Naive B cell (primary cell): ENCODE measurements at regions not wholly inside any gene's neighbourhood (a gene's known extent, or its start where the extent isn't known, plus 50 kb on each side); places are given as distances from the start of the nearest gene placed in this dataset.
A peak's percentile ranks its signal among the peaks of the same experiment; 100 is the strongest.
"Not testable (repeated sequence)": the region's sequence is repeated elsewhere in the genome, so short reads cannot be mapped to it uniquely, and the experiment has no call there.

Experiments used
- ATAC-seq, 2 donors: fragments of 150-1000 bp; cut with Tn5 transposase; 2 replicates each; pipeline ENCODE4 v1.10.0; 2021; ENCODE audit warnings: low read depth in 2 of 2, mild to moderate bottlenecking in 2 of 2, moderate library complexity in 2 of 2
- DNase-seq: peaks from one replicate; pipeline ENCODE4 v3.0.0; 2022
- H3K27ac Mint-ChIP-seq, 6 donors: one replicate each; pipeline ENCODE4 v1.8.0; 2020 to 2022; ENCODE audit warnings: mild to moderate bottlenecking in 6 of 6, mixed read lengths in 6 of 6, moderate library complexity in 5 of 6, inconsistent platforms in 2 of 6
- H3K27me3 Mint-ChIP-seq, 3 donors: one replicate each; pipeline ENCODE4 v1.8.0; 2021 to 2022; ENCODE audit warnings: mixed read lengths in 3 of 3, mild to moderate bottlenecking in 1 of 3
- H3K36me3 Mint-ChIP-seq, 2 donors: one replicate each; pipeline ENCODE4 v1.8.0; 2020 to 2022; ENCODE audit warnings: mixed read lengths in 2 of 2, inconsistent platforms in 1 of 2, mild to moderate bottlenecking in 1 of 2
- H3K4me1 Mint-ChIP-seq, 3 donors: one replicate each; pipeline ENCODE4 v1.8.0; 2020 to 2022; ENCODE audit warnings: mixed read lengths in 3 of 3, inconsistent platforms in 1 of 3, mild to moderate bottlenecking in 1 of 3, moderate library complexity in 1 of 3
- H3K4me3 Mint-ChIP-seq, 8 donors: one replicate each; pipeline ENCODE4 v1.8.0; 2020 to 2022; ENCODE audit warnings: mild to moderate bottlenecking in 8 of 8, mixed read lengths in 8 of 8, moderate library complexity in 8 of 8, inconsistent platforms in 2 of 8
- H3K9me3 Mint-ChIP-seq, 7 donors: one replicate each; pipeline ENCODE4 v1.8.0; 2020 to 2022; ENCODE audit warnings: mixed read lengths in 7 of 7, mild to moderate bottlenecking in 5 of 7, inconsistent platforms in 2 of 7, moderate library complexity in 1 of 7

GRCh38 chr20:48367541-48368358 lies 460.0 kb downstream of the PREX1 start:
- peak; percentile 34 to 60 for ATAC-seq
- DNase-seq: not testable (repeated sequence)

GRCh38 chr20:48366230-48366629 lies 461.6 kb downstream of the PREX1 start:
- peaks cover 0 to 8% (median 4%) of the 10 kb centered on the region in 7 donors for H3K9me3 Mint-ChIP-seq
- H3K27ac Mint-ChIP-seq: peak overlapping the region in 3 of 6 donors; percentile 2 to 97 (median 85)
- ATAC-seq: no peak
- peaks cover 27 to 47% (median 44%) of the 10 kb centered on the region in 3 donors for H3K4me1 Mint-ChIP-seq
- H3K36me3 Mint-ChIP-seq: peaks cover 14 to 37% of the 10 kb centered on the region in 2 donors
- no peaks in the 10 kb centered on the region for H3K27me3 Mint-ChIP-seq
- DNase-seq: no peak
- H3K4me3 Mint-ChIP-seq: peak overlapping the region in 3 of 8 donors; percentile 8 to 44 (median 33)

More at GRCh38 chr20:48367541-48368358, 460.0 kb downstream of the PREX1 start:
- not testable (repeated sequence) for H3K9me3 Mint-ChIP-seq, H3K27me3 Mint-ChIP-seq
- Mint-ChIP-seq H3K36me3 (peaks cover 14 to 37% of the 10 kb centered on the region in 2 donors), H3K27ac (peak overlapping the region in 3 of 6 donors; percentile 26 to 60 (median 37)), H3K4me1 (peaks cover 27 to 44% (median 41%) of the 10 kb centered on the region in 3 donors), H3K4me3 (peak overlapping the region in 7 of 8 donors; percentile 48 to 85 (median 66))

GRCh38 chr20:48364688-48365421 lies 462.9 kb downstream of the PREX1 start:
- Mint-ChIP-seq H3K9me3 (peaks cover 0 to 8% (median 4%) of the 10 kb centered on the region in 7 donors), H3K36me3 (peaks cover 14 to 30% of the 10 kb centered on the region in 2 donors), H3K27me3 (no peaks in the 10 kb centered on the region), H3K27ac (peak overlapping the region; percentile 38 to 97 (median 86)), H3K4me1 (peaks cover 34 to 56% (median 52%) of the 10 kb centered on the region in 3 donors), H3K4me3 (peak overlapping the region in 5 of 8 donors; percentile 13 to 72 (median 54))
- DNase-seq (no peak), ATAC-seq (no peak)

GRCh38 chr20:48364055-48364454 lies 463.7 kb downstream of the PREX1 start:
- peaks cover 14 to 30% of the 10 kb centered on the region in 2 donors for H3K36me3 Mint-ChIP-seq
- no peaks in the 10 kb centered on the region for H3K27me3 Mint-ChIP-seq
- H3K4me3 Mint-ChIP-seq: peak overlapping the region in 3 of 8 donors; percentile 13 to 55 (median 25)
- no peak for ATAC-seq
- H3K27ac Mint-ChIP-seq: peak overlapping the region; percentile 38 to 97 (median 82)
- peaks cover 0 to 8% (median 4%) of the 10 kb centered on the region in 7 donors for H3K9me3 Mint-ChIP-seq
- no peak for DNase-seq
- peaks cover 42 to 60% (median 59%) of the 10 kb centered on the region in 3 donors for H3K4me1 Mint-ChIP-seq

DNA sequence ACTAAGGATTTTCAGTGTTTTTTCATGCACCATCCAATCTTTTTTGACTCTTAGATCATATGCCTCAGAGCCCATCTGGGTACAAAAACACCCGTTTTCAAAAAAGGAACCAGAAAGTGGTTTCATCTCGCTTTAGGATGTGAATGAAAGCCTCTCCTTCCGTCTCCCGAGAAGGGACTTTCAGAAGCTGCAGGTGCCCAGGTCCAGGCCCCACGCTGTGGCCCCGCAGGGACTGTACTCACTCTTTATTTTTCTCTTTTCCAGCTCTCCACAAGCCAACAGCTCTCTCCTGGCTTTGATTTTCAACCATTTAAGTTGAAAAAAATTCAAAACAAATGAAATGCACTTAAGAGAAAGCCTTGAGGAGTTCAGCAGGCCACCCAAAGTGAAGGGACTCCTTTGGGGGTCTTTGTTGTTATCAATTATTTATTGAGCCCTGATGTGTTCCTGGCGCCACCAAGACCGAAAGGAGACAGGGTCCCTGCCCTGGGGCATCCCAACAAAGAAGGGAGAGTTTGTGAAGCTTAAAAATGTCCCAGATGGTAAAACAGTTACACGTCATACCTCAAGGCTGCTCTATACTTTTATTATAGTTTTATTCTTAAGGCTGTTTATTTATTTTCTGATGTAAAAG lies 467.3 kb downstream of the PREX1 start:
- H3K4me3 Mint-ChIP-seq: peak overlapping the region; percentile 81 to 97 (median 93)
- peak; percentile 71 to 72 for ATAC-seq

DNA sequence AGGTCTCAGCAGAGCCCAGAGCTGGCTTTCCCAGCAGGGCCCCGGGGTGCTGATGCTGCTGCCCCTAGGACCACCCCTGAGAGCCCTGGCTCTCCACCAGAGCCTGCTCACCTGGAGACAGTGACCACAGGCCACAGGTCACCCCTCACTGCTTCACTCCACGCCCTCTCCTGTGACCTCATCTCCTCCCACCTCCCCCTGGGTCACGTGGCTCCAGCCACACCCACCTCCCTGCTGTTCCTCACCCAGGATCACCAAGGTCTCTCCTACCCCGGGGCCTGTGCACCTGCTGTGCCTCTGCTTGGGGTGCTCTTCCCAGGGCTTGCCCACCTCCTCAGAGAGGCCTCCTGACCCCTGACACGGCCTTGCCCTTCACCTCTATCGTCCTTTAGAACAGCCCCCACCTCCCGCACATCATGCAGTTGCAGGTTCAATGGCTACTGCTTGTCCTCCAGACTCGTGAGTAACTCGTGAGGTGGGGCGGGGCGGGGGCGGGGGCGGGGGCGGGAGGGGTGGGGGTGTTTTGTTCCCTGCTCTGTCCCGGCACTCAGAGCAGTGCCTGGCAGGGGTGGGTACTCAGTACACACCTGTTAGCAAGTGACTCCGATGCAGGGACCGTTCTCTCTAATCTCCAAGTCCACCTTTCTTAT lies 468.0 kb downstream of the PREX1 start:
- peaks cover 32 to 44% (median 38%) of the 10 kb centered on the region in 3 donors for H3K4me1 Mint-ChIP-seq
- peaks cover 0 to 6% (median 1%) of the 10 kb centered on the region in 7 donors for H3K9me3 Mint-ChIP-seq
- no peaks in the 10 kb centered on the region for H3K27me3 Mint-ChIP-seq
- peak overlapping the region; percentile 97 to 100 (median 100) for H3K27ac Mint-ChIP-seq
- ATAC-seq (peak; percentile 77), DNase-seq (peak; percentile 85)
- peak overlapping the region; percentile 81 to 97 (median 93) for H3K4me3 Mint-ChIP-seq
- peaks cover 9 to 11% of the 10 kb centered on the region in 2 donors for H3K36me3 Mint-ChIP-seq

More for the DNA sequence above, 467.3 kb downstream of the PREX1 start:
- Mint-ChIP-seq H3K27me3 (no peaks in the 10 kb centered on the region), H3K4me1 (peaks cover 37 to 51% (median 45%) of the 10 kb centered on the region in 3 donors), H3K36me3 (peaks cover 9 to 17% of the 10 kb centered on the region in 2 donors), H3K9me3 (peaks cover 0 to 6% (median 0%) of the 10 kb centered on the region in 7 donors), H3K27ac (peak overlapping the region; percentile 97 to 100 (median 100))
- DNase-seq: peak; percentile 73

GRCh38 chr20:48359055-48359390 lies 468.8 kb downstream of the PREX1 start:
- not testable (repeated sequence) for ATAC-seq, H3K36me3 Mint-ChIP-seq, H3K27me3 Mint-ChIP-seq, DNase-seq, H3K9me3 Mint-ChIP-seq
- Mint-ChIP-seq H3K27ac (peak overlapping the region; percentile 97 to 100 (median 100)), H3K4me1 (peaks cover 25 to 37% (median 30%) of the 10 kb centered on the region in 3 donors), H3K4me3 (peak overlapping the region; percentile 81 to 97 (median 93))

- Mint-ChIP-seq H3K4me3 (peak overlapping the region; percentile 13 to 97 (median 91)), H3K27me3 (no peaks in the 10 kb centered on the region), H3K36me3 (no peaks in the 10 kb centered on the region), H3K27ac (peak overlapping the region; percentile 97 to 100 (median 100)), H3K9me3 (peaks cover 0 to 11% (median 9%) of the 10 kb centered on the region in 7 donors), H3K4me1 (peaks cover 25 to 35% (median 27%) of the 10 kb centered on the region in 3 donors)
- peak; percentile 14 for DNase-seq
- no peak for ATAC-seq
Measured at GRCh38 chr20:48358176-48359054, 469.4 kb downstream of the PREX1 start.

- no peak for DNase-seq
- no peak for ATAC-seq
- H3K9me3 Mint-ChIP-seq: peaks cover 0 to 12% (median 9%) of the 10 kb centered on the region in 7 donors
- H3K4me1 Mint-ChIP-seq: peaks cover 25 to 35% (median 27%) of the 10 kb centered on the region in 3 donors
- H3K4me3 Mint-ChIP-seq: no peak overlapping the region
- H3K27me3 Mint-ChIP-seq: peaks cover 0 to 4% (median 2%) of the 10 kb centered on the region in 3 donors
- H3K27ac Mint-ChIP-seq: peak overlapping the region in 4 of 6 donors; percentile 97 to 100 (median 100)
- no peaks in the 10 kb centered on the region for H3K36me3 Mint-ChIP-seq
Measured at GRCh38 chr20:48357714-48358113, 470.1 kb downstream of the PREX1 start.

DNA sequence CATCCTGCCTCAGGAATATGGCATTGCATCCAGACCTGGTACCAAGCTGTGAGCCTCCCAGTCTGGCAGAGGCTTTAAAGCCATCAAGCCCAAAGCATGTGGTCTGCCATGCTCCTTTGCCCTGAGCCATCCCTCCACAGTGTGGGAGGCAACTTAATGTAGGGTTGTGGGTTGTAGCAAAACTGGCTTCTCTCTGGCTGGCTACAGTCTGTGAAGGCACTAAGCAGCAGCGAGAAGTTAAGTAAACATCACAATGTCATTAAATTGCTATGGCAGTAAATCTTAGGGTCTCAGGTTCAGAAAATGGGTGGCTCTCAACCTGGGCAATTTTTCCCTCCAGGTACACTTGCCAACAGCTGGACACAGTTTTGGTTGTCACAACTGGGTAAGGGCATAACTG lies 472.9 kb downstream of the PREX1 start:
- ATAC-seq (no peak), DNase-seq (no peak)
- Mint-ChIP-seq H3K27ac (peak overlapping the region in 1 of 6 donors; percentile 69), H3K36me3 (peaks cover 0 to 5% of the 10 kb centered on the region in 2 donors), H3K4me3 (no peak overlapping the region), H3K27me3 (peaks cover 0 to 20% (median 10%) of the 10 kb centered on the region in 3 donors), H3K4me1 (peaks cover 18 to 21% (median 19%) of the 10 kb centered on the region in 3 donors), H3K9me3 (peaks cover 0 to 12% (median 9%) of the 10 kb centered on the region in 7 donors)

GRCh38 chr20:48354320-48354876 lies 473.4 kb downstream of the PREX1 start:
- Mint-ChIP-seq H3K27ac (peak overlapping the region in 1 of 6 donors; percentile 33), H3K36me3 (peaks cover 0 to 5% of the 10 kb centered on the region in 2 donors), H3K4me3 (no peak overlapping the region), H3K9me3 (peaks cover 0 to 12% (median 9%) of the 10 kb centered on the region in 7 donors), H3K4me1 (peaks cover 13 to 17% (median 14%) of the 10 kb centered on the region in 3 donors), H3K27me3 (peaks cover 4 to 25% (median 10%) of the 10 kb centered on the region in 3 donors)
- DNase-seq (no peak), ATAC-seq (no peak)
